GDM1 (cell line): ENCODE measurements at regions not wholly inside any gene's neighbourhood (a gene's known extent, or its start where the extent isn't known, plus 50 kb on each side); places are given as distances from the start of the nearest gene placed in this dataset.
"Not testable (repeated sequence)": the region's sequence is repeated elsewhere in the genome, so short reads cannot be mapped to it uniquely, and the experiment has no call there.

Source experiments
- DNase-seq: peaks from one replicate; lab custom pipeline; 2025; lab: John Stamatoyannopoulos, UW

DNA sequence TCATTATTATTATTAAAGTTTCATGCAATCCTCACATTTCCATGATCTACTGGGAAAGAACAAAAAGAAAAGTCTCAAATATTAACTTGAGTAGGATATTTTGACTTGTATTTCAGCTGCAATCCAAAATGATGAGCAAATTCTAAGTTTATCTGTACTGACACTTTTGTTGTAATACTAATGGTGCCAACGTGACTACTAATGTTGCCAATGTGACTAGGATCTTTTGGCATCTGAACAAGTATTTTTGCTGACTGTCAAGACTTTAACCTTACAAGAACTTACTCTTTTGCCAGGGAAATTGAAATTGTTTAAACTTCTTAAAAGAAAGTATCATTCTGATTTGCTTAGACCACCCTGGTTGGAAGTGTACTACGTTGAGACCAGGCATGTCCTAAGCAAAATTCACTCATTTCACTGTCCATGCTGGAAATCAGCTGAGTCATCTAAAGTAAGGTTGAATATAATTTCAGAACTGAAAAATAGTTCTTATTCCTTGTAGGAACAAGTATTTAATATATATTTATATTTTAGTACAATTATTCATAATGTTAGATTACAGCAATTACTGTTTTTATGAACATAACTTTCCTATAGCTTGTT lies 78.5 kb upstream of the LYZL1 start:
- DNase-seq: no peak

DNA sequence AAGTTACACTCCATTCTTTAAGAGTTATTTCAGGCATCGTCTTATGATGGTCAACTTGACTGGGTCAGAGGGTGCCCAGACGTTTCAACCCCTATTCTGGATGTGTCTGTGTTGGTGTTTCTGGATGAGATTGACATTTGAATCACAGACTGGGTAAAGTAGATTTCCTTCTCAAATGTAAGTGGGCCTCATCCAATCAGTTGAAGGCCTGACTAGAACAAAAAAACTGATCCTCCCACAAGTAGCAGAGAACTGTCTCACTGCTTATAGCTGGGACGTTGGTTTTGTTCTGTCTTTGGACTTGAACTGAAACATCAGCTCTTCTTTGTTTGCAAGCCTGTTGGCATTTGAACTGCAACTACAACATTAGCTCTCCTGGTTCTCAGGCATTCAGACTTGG lies 76.3 kb upstream of the LYZL1 start:
- DNase-seq: no peak

DNA sequence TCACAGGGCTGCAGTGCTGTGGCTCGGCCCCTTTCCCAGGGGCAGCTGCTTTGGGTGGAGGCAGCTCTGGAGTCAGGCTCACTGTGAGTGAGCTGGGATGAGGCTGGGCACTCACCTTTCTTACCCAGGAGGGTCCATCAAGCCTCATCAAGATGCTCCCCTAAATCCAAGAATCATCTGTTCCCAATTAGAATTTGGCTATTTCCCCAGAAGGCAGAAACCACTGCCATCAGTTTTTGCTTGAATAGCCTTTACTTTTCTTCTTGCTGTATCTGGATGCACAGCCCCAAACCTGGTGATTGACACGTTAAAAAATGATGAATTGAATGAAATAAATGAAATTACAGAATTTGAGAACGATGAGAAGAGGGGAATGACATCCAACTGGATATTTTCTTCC lies 74.3 kb upstream of the LYZL1 start:
- no peak for DNase-seq

DNA sequence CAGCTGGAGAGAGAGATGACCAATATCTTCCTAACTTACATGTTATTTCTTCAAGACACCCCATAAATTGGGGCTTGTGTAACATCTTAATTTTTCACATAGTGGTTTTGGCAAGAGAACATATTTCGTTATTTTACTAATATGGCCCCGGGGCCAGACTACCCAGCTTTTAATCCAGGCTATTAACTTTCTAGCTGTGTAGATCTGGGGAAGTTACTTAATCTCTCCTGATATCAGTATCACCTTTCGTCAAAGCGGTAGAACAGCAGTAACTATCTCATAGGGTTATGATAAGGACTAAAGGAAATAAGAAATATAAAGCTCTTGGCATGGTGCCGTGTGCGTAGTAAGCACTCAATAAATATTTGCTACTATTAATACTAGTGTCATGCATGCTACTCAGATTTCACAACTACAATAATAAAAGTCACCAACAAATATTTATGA lies 71.6 kb upstream of the LYZL1 start:
- no peak for DNase-seq

DNA sequence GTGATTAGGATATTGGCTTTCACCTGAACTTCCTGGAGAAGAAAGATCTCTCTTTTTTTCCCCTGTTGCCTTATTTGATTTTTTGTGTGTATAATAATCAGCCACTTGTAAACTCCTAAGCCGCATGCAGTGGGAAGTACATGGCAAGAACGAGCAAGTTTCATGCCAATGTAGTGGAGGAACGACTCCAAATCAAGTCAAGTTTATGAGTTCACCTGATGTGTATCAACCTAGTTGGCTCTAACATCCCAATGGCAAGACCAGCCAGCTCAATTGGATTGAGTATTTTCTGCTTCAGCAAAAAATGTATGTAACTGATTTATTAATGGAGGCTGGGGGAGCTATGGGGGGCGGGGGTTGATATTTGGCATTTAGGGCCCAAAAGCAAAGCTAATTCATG lies 65.5 kb upstream of the LYZL1 start:
- no peak for DNase-seq

DNA sequence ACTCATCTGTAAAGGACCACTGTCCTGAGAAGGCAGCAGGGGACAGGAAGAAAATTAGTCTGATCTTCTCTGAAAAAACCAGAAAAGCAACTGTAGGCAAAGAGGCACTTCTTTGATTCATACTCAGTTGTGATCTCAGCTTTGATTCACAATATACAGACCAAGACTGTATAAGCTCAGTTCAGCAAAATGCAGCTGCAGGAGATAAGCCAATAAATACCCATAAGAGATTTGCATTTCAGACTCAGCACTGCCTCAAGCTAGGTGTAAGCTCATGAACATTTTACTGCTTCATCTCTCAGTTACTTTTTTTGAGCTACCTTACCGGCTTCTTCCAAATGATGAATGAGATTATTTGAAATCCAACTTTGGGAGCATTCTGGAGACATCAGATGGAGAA lies 64.2 kb upstream of the LYZL1 start:
- no peak for DNase-seq

DNA sequence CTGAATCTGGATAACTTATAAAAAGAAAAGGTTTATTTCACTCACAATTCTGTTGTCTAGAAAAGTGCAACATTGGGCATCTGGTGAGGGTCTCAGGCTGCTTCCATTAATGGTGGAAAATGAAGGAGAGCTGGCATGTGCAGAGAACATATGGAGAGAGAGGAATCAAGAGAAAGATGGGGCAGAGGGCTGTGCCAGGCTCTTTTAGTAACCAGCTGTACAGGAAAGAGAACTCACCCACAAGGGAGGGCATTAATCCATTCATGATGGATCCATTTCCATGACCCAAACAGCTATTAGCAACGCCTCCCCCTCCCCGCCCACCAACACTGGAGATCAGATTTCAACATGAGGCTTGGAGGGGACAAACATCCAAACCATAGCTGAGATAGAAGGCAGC lies 61.7 kb upstream of the LYZL1 start:
- DNase-seq: no peak

DNA sequence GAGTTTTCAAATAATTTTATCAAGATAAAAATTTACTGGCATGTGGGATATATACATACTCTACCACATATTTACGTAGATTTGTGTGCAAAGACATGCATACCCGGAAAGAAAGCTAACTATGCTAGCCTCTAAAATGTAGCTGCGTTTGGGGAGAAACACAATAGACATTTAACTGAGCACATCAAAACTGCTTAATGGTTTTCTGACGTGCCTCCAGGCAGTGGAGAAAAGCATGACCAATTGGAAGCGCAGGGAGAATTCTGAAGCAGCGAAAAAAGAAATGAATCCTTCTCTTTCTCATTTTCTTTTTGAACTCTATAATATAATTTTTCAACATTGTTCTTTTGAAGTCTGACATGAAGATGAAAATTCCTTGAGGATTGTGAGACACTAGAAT lies 60.3 kb upstream of the LYZL1 start:
- no peak for DNase-seq

DNA sequence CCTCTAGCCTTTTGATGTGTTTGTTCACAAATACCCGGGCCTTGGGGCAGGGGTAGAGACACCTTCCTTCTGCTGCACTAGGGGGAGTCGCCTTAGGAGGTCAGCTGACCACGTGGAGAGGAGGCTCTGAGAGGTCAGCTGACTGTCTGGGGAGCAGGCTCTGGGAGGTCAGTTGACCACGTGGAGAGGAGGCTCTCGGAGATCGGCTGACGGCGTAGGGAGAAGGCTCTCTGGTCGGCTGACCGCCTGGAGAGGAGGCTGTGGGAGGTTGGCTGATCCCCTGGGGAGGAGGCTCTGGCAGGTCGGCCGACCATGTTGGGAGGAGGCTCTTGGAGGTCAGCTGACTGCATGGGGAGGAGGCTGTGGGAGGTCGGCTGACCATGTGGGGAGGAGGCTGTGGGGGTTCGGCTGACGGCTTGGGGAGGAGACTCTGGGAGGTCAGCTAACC lies 59.6 kb upstream of the LYZL1 start:
- no peak for DNase-seq

DNA sequence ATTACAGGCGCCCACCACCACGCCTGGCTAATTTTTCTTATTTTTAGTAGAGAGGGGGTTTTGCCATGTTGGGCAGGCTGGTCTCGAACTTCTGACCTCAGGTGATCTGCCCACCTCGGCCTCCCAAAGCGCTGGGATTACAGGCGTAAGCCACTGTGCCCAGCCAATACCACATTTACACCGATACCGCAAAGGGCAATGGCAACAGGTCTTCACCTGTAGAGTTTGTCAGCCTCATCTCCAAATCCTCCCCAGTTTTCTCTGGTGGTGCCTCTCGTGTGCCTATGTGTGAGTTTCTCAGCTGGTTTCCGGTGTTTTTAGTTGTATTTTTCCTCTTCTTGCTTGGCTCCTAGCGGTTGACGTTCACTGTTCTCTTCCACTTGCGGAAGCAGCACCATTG lies 52.0 kb upstream of the LYZL1 start:
- DNase-seq: not testable (repeated sequence)

DNA sequence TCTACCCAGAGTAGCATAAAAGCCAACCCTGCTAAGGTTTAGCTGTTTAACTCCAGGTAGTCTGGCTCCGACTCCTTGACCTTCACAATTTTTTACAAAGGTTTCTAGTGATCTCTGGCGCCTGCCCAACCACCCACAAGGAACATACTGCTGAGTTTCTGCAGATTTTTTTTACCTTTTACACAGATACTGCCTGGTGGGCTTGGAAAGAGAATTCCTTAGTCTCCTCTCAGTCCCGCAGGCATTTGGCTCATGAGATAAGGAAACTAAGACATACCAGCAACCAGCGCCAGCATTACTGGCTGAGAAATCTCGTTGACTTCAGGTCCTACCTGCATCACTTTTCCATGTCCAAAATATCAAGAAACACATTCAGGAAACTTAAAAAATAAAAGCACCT lies 51.1 kb upstream of the LYZL1 start:
- DNase-seq: no peak

DNA sequence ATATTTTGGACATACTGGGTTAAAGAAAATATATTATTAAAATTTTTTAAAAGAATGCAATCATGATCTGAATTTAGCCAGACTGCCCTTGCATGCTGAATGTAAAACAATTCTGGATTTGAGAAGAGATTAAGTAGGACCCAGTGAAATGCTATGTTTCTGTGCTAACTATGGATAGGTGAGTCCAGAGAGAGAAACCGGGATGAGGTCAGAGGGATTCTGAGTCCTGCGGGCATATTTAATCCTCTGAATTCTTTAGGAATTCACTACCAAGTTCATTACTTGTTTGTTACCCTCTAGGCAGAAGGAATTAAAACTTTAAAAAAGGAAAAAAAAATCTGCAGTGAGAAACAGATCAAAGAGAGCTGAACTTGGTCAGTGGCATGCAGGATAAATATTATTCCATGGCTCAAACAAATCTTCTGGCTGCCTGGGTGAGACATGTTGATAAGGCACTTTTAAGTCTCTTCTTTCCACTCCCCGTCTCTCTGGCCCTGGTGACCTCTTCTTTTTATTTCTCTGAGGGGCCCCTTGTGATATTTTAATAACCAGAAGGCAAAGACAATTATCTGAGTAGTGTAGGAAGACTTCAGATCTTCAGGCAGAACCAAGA lies 50.2 kb upstream of the LYZL1 start:
- DNase-seq: no peak
